ENCODE measurements at regions not wholly inside any gene's neighbourhood (a gene's known extent, or its start where the extent isn't known, plus 50 kb on each side); places are given as distances from the start of the nearest gene placed in this dataset.

DNA sequence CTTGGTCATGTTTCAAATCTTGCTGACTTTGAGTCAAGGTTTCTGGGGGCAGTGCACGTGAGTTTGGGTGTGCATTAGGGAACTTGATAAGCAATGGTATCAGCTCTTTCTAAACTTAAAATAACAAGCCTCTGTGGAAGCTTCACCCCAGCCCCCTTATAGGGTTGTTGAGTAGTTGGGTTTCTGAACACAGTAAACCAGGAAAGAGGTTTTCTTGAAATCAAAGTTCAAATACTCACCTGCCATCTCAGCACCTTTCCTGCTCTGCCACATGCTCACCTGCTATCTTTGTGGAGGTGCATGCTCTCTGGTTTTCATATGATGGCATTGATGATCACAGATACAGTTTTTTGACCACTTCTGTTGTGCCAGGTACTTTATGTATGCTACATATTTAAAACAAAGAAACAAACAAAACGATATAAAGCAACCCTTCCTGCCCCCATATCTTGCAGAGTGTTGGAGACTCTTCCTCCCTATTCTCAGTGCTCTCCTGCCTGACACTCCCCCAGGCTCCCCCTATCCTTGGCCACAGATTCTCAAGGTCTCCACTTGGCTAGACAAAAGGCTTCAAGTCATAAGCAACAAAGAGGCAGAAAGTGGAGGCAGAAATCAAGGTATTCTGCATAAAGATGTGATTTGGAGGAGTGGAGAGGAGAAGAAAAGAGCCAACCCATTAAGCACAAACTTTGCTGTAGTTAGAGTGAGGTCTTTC is 360.6 kb downstream of the CYRIA start:
- Histone ChIP-seq H2BK15ac (ENCODE audit: low read depth, low read length) (no peak overlapping the region), H3K23ac (ENCODE audit: insufficient read length, low read depth, low read length) (no peak overlapping the region), H3K18ac (ENCODE audit: insufficient read length, low read depth, low read length) (no peak overlapping the region), H3K23me2 (ENCODE audit: insufficient read length, low read depth, low read length, poor library complexity, severe bottlenecking) (no peaks in the 10 kb centered on the region), H3K27me3 (ENCODE audit: insufficient read depth, low read length) (no peaks in the 10 kb centered on the region), H4K20me1 (ENCODE audit: control insufficient read depth, insufficient read depth, insufficient read length) (no peaks in the 10 kb centered on the region), H2BK5ac (ENCODE audit: insufficient read length, low read length) (no peak overlapping the region), H3K14ac (ENCODE audit: insufficient read depth, low read length) (no peak overlapping the region), H2AK5ac (ENCODE audit: insufficient read length, low read length) (no peak overlapping the region), H2BK120ac (ENCODE audit: low read depth, low read length, poor library complexity, severe bottlenecking) (no peak overlapping the region), H3K79me1 (ENCODE audit: insufficient read depth, low read depth, low read length, poor library complexity, severe bottlenecking) (no peaks in the 10 kb centered on the region), H3T11ph (ENCODE audit: low read length) (no peak overlapping the region), H2BK12ac (ENCODE audit: insufficient read length, low read depth, low read length) (no peak overlapping the region), H3K79me2 (ENCODE audit: insufficient read depth, low read length) (no peaks in the 10 kb centered on the region), H2AFZ (ENCODE audit: low read length) (no peak overlapping the region), H3K56ac (ENCODE audit: insufficient read length, low read depth, low read length) (no peak overlapping the region), H4K5ac (ENCODE audit: insufficient read length, low read depth, low read length) (no peak overlapping the region), H3K4me1 (ENCODE audit: insufficient read depth, low read length) (peaks cover 8% of the 10 kb centered on the region; the same call in 1 of the 2 replicates), H3K4ac (ENCODE audit: low read depth, low read length) (no peak overlapping the region), H2BK20ac (ENCODE audit: low read depth, low read length, poor library complexity, severe bottlenecking) (no peak overlapping the region), H3K4me2 (ENCODE audit: insufficient read depth, insufficient read length, low read length) (no peak overlapping the region), H4K8ac (replicated peaks; ENCODE audit: insufficient read length, low read depth, low read length) (no peak overlapping the region), H4K91ac (ENCODE audit: insufficient read length, low read depth, low read length) (no peak overlapping the region), H3K9ac (ENCODE audit: extremely low read depth, insufficient read length, low read length) (no peak overlapping the region), H3K27ac (ENCODE audit: insufficient read length, low read depth, low read length) (no peak overlapping the region), H3K9me3 (ENCODE audit: control insufficient read depth, low read depth, low read length) (no peaks in the 10 kb centered on the region)
- no peak overlapping the region; a peak in 1 of 7 replicates for H3K27ac Mint-ChIP-seq
- H3K27me3 Mint-ChIP-seq (ENCODE audit: low read depth), result peaks cover 5% of the 10 kb centered on the region; the same call in 1 of the 2 replicates
- DNase-seq, result no peak
- H3K9me3 Mint-ChIP-seq, result peaks cover 0 to 6% of the 10 kb centered on the region in 2 experiments; a peak in 4 of 5 replicates
- TF ChIP-seq, protein P1, sequence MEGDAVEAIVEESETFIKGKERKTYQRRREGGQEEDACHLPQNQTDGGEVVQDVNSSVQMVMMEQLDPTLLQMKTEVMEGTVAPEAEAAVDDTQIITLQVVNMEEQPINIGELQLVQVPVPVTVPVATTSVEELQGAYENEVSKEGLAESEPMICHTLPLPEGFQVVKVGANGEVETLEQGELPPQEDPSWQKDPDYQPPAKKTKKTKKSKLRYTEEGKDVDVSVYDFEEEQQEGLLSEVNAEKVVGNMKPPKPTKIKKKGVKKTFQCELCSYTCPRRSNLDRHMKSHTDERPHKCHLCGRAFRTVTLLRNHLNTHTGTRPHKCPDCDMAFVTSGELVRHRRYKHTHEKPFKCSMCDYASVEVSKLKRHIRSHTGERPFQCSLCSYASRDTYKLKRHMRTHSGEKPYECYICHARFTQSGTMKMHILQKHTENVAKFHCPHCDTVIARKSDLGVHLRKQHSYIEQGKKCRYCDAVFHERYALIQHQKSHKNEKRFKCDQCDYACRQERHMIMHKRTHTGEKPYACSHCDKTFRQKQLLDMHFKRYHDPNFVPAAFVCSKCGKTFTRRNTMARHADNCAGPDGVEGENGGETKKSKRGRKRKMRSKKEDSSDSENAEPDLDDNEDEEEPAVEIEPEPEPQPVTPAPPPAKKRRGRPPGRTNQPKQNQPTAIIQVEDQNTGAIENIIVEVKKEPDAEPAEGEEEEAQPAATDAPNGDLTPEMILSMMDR (conservative IDR thresholded peaks at IDR 0.05), result no peak
- WGBS (ENCODE audit: extremely low coverage, insufficient read length, low lambda C conversion rate), result no CpG with 5 or more reads among the region's 2 CpGs
- H3K4me3 Mint-ChIP-seq, result no peak overlapping the region
- H3K36me3 Mint-ChIP-seq (ENCODE audit: insufficient read depth in 1 of 3, low read depth in 3 of 3), result peaks cover 2 to 8% (median 3%) of the 10 kb centered on the region in 3 experiments; a peak in 4 of 7 replicates
- peaks cover 23 to 25% of the 10 kb centered on the region in 2 experiments for H3K4me1 Mint-ChIP-seq

Measured in H9 (cell line).